CD4-positive, CD25-positive, alpha-beta regulatory T cell (primary cell): ENCODE measurements at regions not wholly inside any gene's neighbourhood (a gene's known extent, or its start where the extent isn't known, plus 50 kb on each side); places are given as distances from the start of the nearest gene placed in this dataset.

Experiments
- ATAC-seq, 2 donors: fragments of 150-1000 bp; cut with Tn5 transposase; one replicate each; pipeline ENCODE4 v1.10.0; 2021; ENCODE audit warnings: low read depth in 2 of 2, moderate number of reproducible peaks in 2 of 2, moderate library complexity in 1 of 2
- DNase-seq, 3 donors: peaks; one replicate each; pipeline versions ENCODE4 v3.0.0 to v3.0.0-alpha.2; 2012 to 2022; ENCODE audit warnings: mixed read lengths in 1 of 3
- H3K27ac ChIP-seq: one replicate; pipeline ENCODE4 v1.7.0; 2013; ENCODE audit warnings: mild to moderate bottlenecking, low read length; ENCODE audit not compliant: insufficient read depth, poor library complexity, severe bottlenecking
- H3K27me3 ChIP-seq: one replicate; pipeline ENCODE4 v1.7.0; 2013; ENCODE audit warnings: low read length; ENCODE audit not compliant: control insufficient read depth, insufficient read depth
- H3K36me3 ChIP-seq: one replicate; pipeline ENCODE4 v1.7.0; 2013; ENCODE audit warnings: mild to moderate bottlenecking, low read length, moderate library complexity; ENCODE audit not compliant: control insufficient read depth, insufficient read depth
- H3K4me1 ChIP-seq: 2 replicates; pipeline ENCODE4 v1.7.0; 2013; ENCODE audit warnings: mild to moderate bottlenecking, low read length; ENCODE audit not compliant: insufficient read depth, control insufficient read depth, poor library complexity, severe bottlenecking
- H3K4me3 ChIP-seq: one replicate; pipeline ENCODE4 v1.7.0; 2013; ENCODE audit warnings: low read depth, mild to moderate bottlenecking, low read length, moderate library complexity
- H3K9me3 ChIP-seq, 2 experiments: 1 replicate in 1 of 2; 2 replicates in 1 of 2; pipeline ENCODE4 v1.7.0; 2013; ENCODE audit warnings: low read length in 2 of 2, mild to moderate bottlenecking in 1 of 2, moderate library complexity in 1 of 2; ENCODE audit not compliant: control insufficient read depth in 2 of 2
- H3K27ac Mint-ChIP-seq, 3 donors: one replicate each; pipeline ENCODE4 v1.8.0; 2020 to 2022; ENCODE audit warnings: mild to moderate bottlenecking in 3 of 3, mixed read lengths in 3 of 3, moderate library complexity in 2 of 3
- H3K27me3 Mint-ChIP-seq: one replicate; pipeline ENCODE4 v1.8.0; 2022; ENCODE audit warnings: mild to moderate bottlenecking, mixed read lengths
- H3K36me3 Mint-ChIP-seq: one replicate; pipeline ENCODE4 v1.8.0; 2020; ENCODE audit warnings: mixed read lengths
- H3K4me1 Mint-ChIP-seq, 4 donors: one replicate each; pipeline ENCODE4 v1.8.0; 2020 to 2022; ENCODE audit warnings: mixed read lengths in 4 of 4, mild to moderate bottlenecking in 1 of 4
- H3K4me3 Mint-ChIP-seq, 4 donors: one replicate each; pipeline ENCODE4 v1.8.0; 2020 to 2022; ENCODE audit warnings: mild to moderate bottlenecking in 4 of 4, mixed read lengths in 4 of 4, moderate library complexity in 3 of 4
- H3K9me3 Mint-ChIP-seq, 7 donors: one replicate each; pipeline ENCODE4 v1.8.0; 2020 to 2022; ENCODE audit warnings: mixed read lengths in 7 of 7, mild to moderate bottlenecking in 3 of 7, moderate library complexity in 2 of 7

DNA sequence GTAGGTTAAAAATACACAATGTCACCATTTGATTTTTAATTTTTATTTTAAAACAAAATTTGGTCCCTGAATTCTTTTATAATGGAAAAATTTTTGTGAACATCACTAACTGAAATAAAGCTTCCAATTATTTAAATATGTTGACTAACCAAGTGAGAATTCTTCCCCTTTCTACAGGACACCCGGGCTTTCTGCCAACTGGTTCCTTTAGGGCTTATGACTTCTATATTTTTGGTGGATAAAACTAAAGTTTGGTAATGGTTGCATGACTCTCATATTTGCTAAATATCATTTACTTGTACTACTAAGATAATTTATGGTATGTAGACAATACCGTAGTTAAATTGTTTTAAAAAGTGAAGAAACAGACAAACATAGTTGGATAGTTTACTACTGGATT, 291.0 kb upstream of the DOK6 start:
- Mint-ChIP-seq H3K4me1 (no peaks in the 10 kb centered on the region), H3K27ac (no peak overlapping the region), H3K27me3 (no peaks in the 10 kb centered on the region), H3K36me3 (no peaks in the 10 kb centered on the region), H3K9me3 (peaks cover 0 to 1% (median 0%) of the 10 kb centered on the region in 7 donors), H3K4me3 (no peak overlapping the region)
- Histone ChIP-seq H3K4me1 (no peaks in the 10 kb centered on the region), H3K27me3 (no peaks in the 10 kb centered on the region), H3K36me3 (no peaks in the 10 kb centered on the region), H3K4me3 (no peak overlapping the region), H3K9me3 (no peaks in the 10 kb centered on the region), H3K27ac (no peak overlapping the region)
- ATAC-seq (no peak), DNase-seq (no peak)

DNA sequence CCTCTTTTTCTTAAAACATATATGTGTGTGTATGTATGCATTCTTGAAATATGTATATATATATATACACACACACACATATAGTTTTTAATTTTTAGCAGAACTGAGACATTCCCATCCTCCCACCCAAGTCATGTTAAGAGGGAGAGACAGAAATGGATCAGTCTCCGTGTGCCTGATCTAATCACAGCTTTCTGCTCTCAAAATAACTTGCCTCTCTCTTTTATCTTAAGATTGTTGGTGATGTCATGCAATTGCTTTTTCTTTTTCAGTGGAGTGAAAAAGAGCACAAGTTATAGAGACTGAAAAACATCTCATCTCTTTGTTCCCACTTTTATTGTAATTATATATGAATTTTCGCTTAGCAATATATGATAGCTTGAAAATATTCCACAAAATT, 279.9 kb upstream of the DOK6 start:
- Mint-ChIP-seq H3K4me3 (no peak overlapping the region), H3K4me1 (no peaks in the 10 kb centered on the region), H3K36me3 (no peaks in the 10 kb centered on the region), H3K9me3 (peaks cover 0 to 1% (median 0%) of the 10 kb centered on the region in 7 donors), H3K27ac (no peak overlapping the region), H3K27me3 (no peaks in the 10 kb centered on the region)
- Histone ChIP-seq H3K9me3 (no peaks in the 10 kb centered on the region), H3K4me1 (no peaks in the 10 kb centered on the region), H3K27ac (no peak overlapping the region), H3K4me3 (no peak overlapping the region), H3K36me3 (no peaks in the 10 kb centered on the region), H3K27me3 (no peaks in the 10 kb centered on the region)
- DNase-seq (no peak), ATAC-seq (no peak)

- Histone ChIP-seq H3K4me1 (no peaks in the 10 kb centered on the region), H3K4me3 (no peak overlapping the region), H3K9me3 (no peaks in the 10 kb centered on the region), H3K36me3 (no peaks in the 10 kb centered on the region), H3K27me3 (no peaks in the 10 kb centered on the region), H3K27ac (no peak overlapping the region)
- H3K27me3 Mint-ChIP-seq, result no peaks in the 10 kb centered on the region
- ATAC-seq (no peak), DNase-seq (no peak)
- H3K36me3 Mint-ChIP-seq, result no peaks in the 10 kb centered on the region
- H3K4me1 Mint-ChIP-seq, result no peaks in the 10 kb centered on the region
- no peak overlapping the region for H3K4me3 Mint-ChIP-seq
- peaks cover 0 to 1% (median 0%) of the 10 kb centered on the region in 7 donors for H3K9me3 Mint-ChIP-seq
- H3K27ac Mint-ChIP-seq, result no peak overlapping the region
These were observed 277.3 kb upstream of the DOK6 start for GRCh38 chr18:69123421-69123820.

- ATAC-seq (no peak), DNase-seq (no peak)
- no peak overlapping the region for H3K27ac ChIP-seq
- no peaks in the 10 kb centered on the region for H3K9me3 ChIP-seq
- Mint-ChIP-seq H3K36me3 (no peaks in the 10 kb centered on the region), H3K27ac (no peak overlapping the region), H3K27me3 (no peaks in the 10 kb centered on the region), H3K4me1 (no peaks in the 10 kb centered on the region), H3K9me3 (peaks cover 0 to 7% (median 0%) of the 10 kb centered on the region in 7 donors), H3K4me3 (no peak overlapping the region)
- H3K4me3 ChIP-seq, result no peak overlapping the region
- H3K36me3 ChIP-seq, result no peaks in the 10 kb centered on the region
- H3K4me1 ChIP-seq, result no peaks in the 10 kb centered on the region
- H3K27me3 ChIP-seq, result no peaks in the 10 kb centered on the region
These were observed 272.7 kb upstream of the DOK6 start for GRCh38 chr18:69127873-69128500.

DNA sequence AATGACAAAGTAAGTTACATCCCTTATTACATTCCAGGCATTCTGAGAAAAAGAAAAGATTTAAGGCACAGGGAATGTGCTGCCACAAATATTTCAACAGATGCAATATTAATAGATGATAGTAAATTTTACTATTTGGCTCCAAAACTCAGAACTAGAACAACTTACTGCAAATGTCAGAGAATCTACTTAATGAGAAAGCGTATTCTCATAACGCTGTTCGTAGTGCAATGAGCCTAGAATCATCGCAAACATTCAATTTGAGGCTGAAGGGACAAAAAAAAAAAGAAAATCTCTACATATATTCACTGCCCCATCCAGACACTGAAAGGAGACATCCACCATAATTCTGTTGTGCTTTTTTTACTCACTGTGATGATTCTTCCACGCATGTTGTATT, 272.1 kb upstream of the DOK6 start:
- H3K9me3 ChIP-seq, result no peaks in the 10 kb centered on the region
- Mint-ChIP-seq H3K9me3 (peaks cover 0 to 8% (median 0%) of the 10 kb centered on the region in 7 donors), H3K27ac (no peak overlapping the region), H3K27me3 (no peaks in the 10 kb centered on the region), H3K4me3 (no peak overlapping the region), H3K36me3 (no peaks in the 10 kb centered on the region), H3K4me1 (no peaks in the 10 kb centered on the region)
- H3K4me3 ChIP-seq, result no peak overlapping the region
- DNase-seq (no peak), ATAC-seq (no peak)
- no peaks in the 10 kb centered on the region for H3K27me3 ChIP-seq
- H3K36me3 ChIP-seq, result no peaks in the 10 kb centered on the region
- H3K27ac ChIP-seq, result no peak overlapping the region
- H3K4me1 ChIP-seq, result no peaks in the 10 kb centered on the region

- H3K36me3 ChIP-seq, result no peaks in the 10 kb centered on the region
- H3K27me3 Mint-ChIP-seq, result no peaks in the 10 kb centered on the region
- H3K9me3 ChIP-seq, result no peaks in the 10 kb centered on the region
- no peaks in the 10 kb centered on the region for H3K27me3 ChIP-seq
- no peaks in the 10 kb centered on the region for H3K36me3 Mint-ChIP-seq
- DNase-seq (no peak), ATAC-seq (no peak)
- no peaks in the 10 kb centered on the region for H3K4me1 Mint-ChIP-seq
- no peak overlapping the region for H3K27ac ChIP-seq
- no peak overlapping the region for H3K4me3 Mint-ChIP-seq
- no peaks in the 10 kb centered on the region for H3K4me1 ChIP-seq
- H3K9me3 Mint-ChIP-seq, result peaks cover 0 to 8% (median 0%) of the 10 kb centered on the region in 7 donors
- no peak overlapping the region for H3K4me3 ChIP-seq
- H3K27ac Mint-ChIP-seq, result no peak overlapping the region
These were observed 271.7 kb upstream of the DOK6 start for GRCh38 chr18:69128978-69129377.

GRCh38 chr18:69138088-69138487, 262.6 kb upstream of the DOK6 start:
- no peaks in the 10 kb centered on the region for H3K36me3 Mint-ChIP-seq

GRCh38 chr18:69143084-69143483, 257.6 kb upstream of the DOK6 start:
- Mint-ChIP-seq H3K4me1 (no peaks in the 10 kb centered on the region), H3K9me3 (peaks cover 0 to 5% (median 0%) of the 10 kb centered on the region in 7 donors), H3K27me3 (no peaks in the 10 kb centered on the region), H3K4me3 (no peak overlapping the region), H3K36me3 (no peaks in the 10 kb centered on the region), H3K27ac (no peak overlapping the region)
- Histone ChIP-seq H3K36me3 (no peaks in the 10 kb centered on the region), H3K4me3 (no peak overlapping the region), H3K4me1 (no peaks in the 10 kb centered on the region), H3K9me3 (no peaks in the 10 kb centered on the region), H3K27me3 (no peaks in the 10 kb centered on the region), H3K27ac (no peak overlapping the region)
- ATAC-seq, result no peak
- no peak for DNase-seq

More at GRCh38 chr18:69138088-69138487, 262.6 kb upstream of the DOK6 start:
- Histone ChIP-seq H3K4me3 (no peak overlapping the region), H3K9me3 (no peaks in the 10 kb centered on the region), H3K36me3 (no peaks in the 10 kb centered on the region), H3K27ac (no peak overlapping the region), H3K27me3 (no peaks in the 10 kb centered on the region), H3K4me1 (no peaks in the 10 kb centered on the region)
- ATAC-seq, result no peak
- H3K4me3 Mint-ChIP-seq, result no peak overlapping the region
- DNase-seq, result no peak
- H3K4me1 Mint-ChIP-seq, result no peaks in the 10 kb centered on the region
- H3K9me3 Mint-ChIP-seq, result peaks cover 0 to 9% (median under 1%) of the 10 kb centered on the region in 7 donors
- H3K27me3 Mint-ChIP-seq, result no peaks in the 10 kb centered on the region
- H3K27ac Mint-ChIP-seq, result no peak overlapping the region
